ENCODE measurements at regions not wholly inside any gene's neighbourhood (a gene's known extent, or its start where the extent isn't known, plus 50 kb on each side); places are given as distances from the start of the nearest gene placed in this dataset.

DNA sequence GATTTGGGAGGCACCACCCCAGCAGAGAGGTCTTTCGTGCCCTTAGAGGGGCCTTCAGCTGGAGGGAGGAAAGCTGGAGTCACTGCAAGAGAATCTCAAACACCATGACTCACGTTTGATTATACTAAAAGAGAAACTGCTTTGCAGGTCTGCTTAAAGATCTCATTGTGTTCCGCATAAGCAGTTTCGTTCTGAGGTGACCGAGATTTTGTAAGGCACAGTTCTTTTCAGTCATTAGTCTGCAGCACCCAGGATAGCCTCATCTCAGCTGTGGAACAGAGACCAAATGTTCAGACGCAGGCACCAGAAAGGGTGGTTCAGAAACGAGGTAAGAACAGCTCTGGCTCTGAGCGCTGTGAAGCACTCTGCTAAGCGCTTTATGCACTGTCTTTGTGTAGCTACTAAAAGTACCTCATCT, 71.2 kb upstream of the GTF3A start:
- no peak for TF ChIP-seq EP300 (IDR thresholded peaks at IDR 0.05)
- TF ChIP-seq CTCF (IDR thresholded peaks at IDR 0.05): no peak
- TF ChIP-seq POLR2A (IDR thresholded peaks at IDR 0.05): no peak
